Nephron (organoid): ENCODE measurements at regions not wholly inside any gene's neighbourhood (a gene's known extent, or its start where the extent isn't known, plus 50 kb on each side); places are given as distances from the start of the nearest gene placed in this dataset.

Source experiments
- H3K27ac Mint-ChIP-seq, 3 experiments: 2 replicates each; pipeline ENCODE4 v1.8.0; 2020; ENCODE audit warnings: mixed read lengths in 3 of 3, mild to moderate bottlenecking in 2 of 3, moderate library complexity in 1 of 3
- H3K27me3 Mint-ChIP-seq: 2 replicates; pipeline ENCODE4 v1.8.0; 2021; ENCODE audit warnings: low read depth, mild to moderate bottlenecking, moderate library complexity, mixed read lengths
- H3K36me3 Mint-ChIP-seq: 2 replicates; pipeline ENCODE4 v1.8.0; 2020; ENCODE audit warnings: low read depth, mixed read lengths
- H3K4me1 Mint-ChIP-seq: 2 replicates; pipeline ENCODE4 v1.8.0; 2020; ENCODE audit warnings: mixed read lengths
- H3K4me3 Mint-ChIP-seq, 3 experiments: 2 replicates each; pipeline ENCODE4 v1.8.0; 2020; ENCODE audit warnings: mild to moderate bottlenecking in 3 of 3, mixed read lengths in 3 of 3, moderate library complexity in 2 of 3
- H3K9me3 Mint-ChIP-seq: 2 replicates; pipeline ENCODE4 v1.8.0; 2020; ENCODE audit warnings: mixed read lengths
- TF ChIP-seq, protein P1 (sequence below), 3 experiments: fragments of 200-600 bp; sonication (generic); IDR thresholded peaks; one replicate each; pipeline ENCODE4 v1.5.0; 2021; ENCODE audit warnings: antibody characterized with exemption in 3 of 3; ENCODE audit not compliant: unreplicated experiment in 3 of 3

DNA sequence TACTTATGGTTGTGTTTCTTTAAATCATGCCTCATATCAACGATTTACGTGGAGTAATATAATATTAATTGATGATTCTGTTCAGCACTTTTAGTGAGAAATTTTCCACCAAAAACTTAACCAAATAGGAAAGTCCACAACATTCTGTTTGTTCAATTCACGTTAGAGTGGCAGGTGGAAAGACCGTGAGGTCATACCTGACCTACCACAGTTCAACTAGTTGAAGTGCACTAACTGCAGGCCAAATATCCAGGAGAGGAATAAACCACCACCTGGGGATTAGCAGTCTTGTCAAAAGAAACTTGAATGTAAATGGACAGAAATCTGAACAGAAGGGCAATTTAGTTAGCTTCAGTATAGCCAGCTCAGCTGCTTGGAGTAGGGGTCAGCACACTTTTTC, 577.7 kb downstream of the KIF4B start:
- peaks cover 3% of the 10 kb centered on the region for H3K27me3 Mint-ChIP-seq
- H3K9me3 Mint-ChIP-seq: no peaks in the 10 kb centered on the region
- TF ChIP-seq, protein P1, sequence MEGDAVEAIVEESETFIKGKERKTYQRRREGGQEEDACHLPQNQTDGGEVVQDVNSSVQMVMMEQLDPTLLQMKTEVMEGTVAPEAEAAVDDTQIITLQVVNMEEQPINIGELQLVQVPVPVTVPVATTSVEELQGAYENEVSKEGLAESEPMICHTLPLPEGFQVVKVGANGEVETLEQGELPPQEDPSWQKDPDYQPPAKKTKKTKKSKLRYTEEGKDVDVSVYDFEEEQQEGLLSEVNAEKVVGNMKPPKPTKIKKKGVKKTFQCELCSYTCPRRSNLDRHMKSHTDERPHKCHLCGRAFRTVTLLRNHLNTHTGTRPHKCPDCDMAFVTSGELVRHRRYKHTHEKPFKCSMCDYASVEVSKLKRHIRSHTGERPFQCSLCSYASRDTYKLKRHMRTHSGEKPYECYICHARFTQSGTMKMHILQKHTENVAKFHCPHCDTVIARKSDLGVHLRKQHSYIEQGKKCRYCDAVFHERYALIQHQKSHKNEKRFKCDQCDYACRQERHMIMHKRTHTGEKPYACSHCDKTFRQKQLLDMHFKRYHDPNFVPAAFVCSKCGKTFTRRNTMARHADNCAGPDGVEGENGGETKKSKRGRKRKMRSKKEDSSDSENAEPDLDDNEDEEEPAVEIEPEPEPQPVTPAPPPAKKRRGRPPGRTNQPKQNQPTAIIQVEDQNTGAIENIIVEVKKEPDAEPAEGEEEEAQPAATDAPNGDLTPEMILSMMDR (IDR thresholded peaks at IDR 0.05; ENCODE audit: unreplicated experiment in 3 of 3): no peak
- no peaks in the 10 kb centered on the region for H3K4me1 Mint-ChIP-seq
- no peak overlapping the region for H3K4me3 Mint-ChIP-seq
- no peaks in the 10 kb centered on the region for H3K36me3 Mint-ChIP-seq
- H3K27ac Mint-ChIP-seq: no peak overlapping the region

DNA sequence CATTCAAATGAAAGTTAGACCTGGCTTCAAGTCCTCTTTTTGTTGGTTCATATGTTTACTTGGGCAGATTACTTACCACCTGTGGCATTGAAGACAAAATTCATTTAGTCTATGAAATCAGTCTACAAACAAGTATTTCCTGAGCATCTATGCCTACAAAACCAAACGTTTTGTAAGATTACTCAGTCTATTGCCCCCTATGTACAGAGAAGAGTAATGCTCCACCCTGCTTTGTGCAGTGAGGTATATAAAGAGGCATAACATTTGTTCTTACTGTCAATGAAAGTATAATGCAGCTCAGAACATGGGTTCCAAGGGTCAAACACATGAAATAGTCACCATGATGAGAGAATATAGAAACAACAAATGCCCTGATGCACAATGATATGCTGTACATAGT, 580.7 kb downstream of the KIF4B start:
- Mint-ChIP-seq H3K4me1 (no peaks in the 10 kb centered on the region), H3K27me3 (peaks cover 3% of the 10 kb centered on the region), H3K27ac (no peak overlapping the region), H3K9me3 (no peaks in the 10 kb centered on the region), H3K36me3 (no peaks in the 10 kb centered on the region), H3K4me3 (no peak overlapping the region)
- TF ChIP-seq, protein P1 (IDR thresholded peaks at IDR 0.05; ENCODE audit: unreplicated experiment in 3 of 3): no peak

- TF ChIP-seq, protein P1 (IDR thresholded peaks at IDR 0.05; ENCODE audit: unreplicated experiment in 3 of 3): no peak
- H3K36me3 Mint-ChIP-seq: no peaks in the 10 kb centered on the region
- no peaks in the 10 kb centered on the region for H3K9me3 Mint-ChIP-seq
- H3K27ac Mint-ChIP-seq: no peak overlapping the region
- no peak overlapping the region for H3K4me3 Mint-ChIP-seq
- no peaks in the 10 kb centered on the region for H3K4me1 Mint-ChIP-seq
- peaks cover 3% of the 10 kb centered on the region for H3K27me3 Mint-ChIP-seq
Measured at GRCh38 chr5:155595791-155596190, 582.2 kb downstream of the KIF4B start.

- Mint-ChIP-seq H3K36me3 (no peaks in the 10 kb centered on the region), H3K4me1 (no peaks in the 10 kb centered on the region), H3K9me3 (no peaks in the 10 kb centered on the region), H3K4me3 (no peak overlapping the region), H3K27me3 (peaks cover 3% of the 10 kb centered on the region), H3K27ac (no peak overlapping the region)
- TF ChIP-seq, protein P1 (IDR thresholded peaks at IDR 0.05; ENCODE audit: unreplicated experiment in 3 of 3): no peak
Measured at GRCh38 chr5:155598552-155598951, 585.0 kb downstream of the KIF4B start.

DNA sequence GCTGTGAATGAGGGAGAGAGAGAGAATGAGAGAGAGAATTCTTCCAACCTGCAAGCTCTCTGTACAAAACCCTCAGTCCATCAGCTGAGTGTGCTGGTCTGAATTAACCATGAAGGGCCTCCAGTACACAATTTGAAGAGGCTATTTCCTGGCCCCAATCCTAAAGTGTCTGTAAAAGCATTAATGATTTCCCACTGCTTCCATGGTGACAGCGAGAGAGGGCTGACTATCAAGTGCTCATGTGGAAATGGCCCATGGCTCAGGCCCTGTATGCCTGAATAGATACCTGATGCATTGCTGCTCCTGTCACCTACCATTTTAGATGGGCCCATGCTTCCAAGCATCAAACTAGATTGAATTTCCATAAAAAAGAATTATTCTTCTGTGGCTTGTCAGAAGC, 592.4 kb downstream of the KIF4B start:
- Mint-ChIP-seq H3K27me3 (no peaks in the 10 kb centered on the region), H3K9me3 (no peaks in the 10 kb centered on the region), H3K4me3 (no peak overlapping the region), H3K36me3 (no peaks in the 10 kb centered on the region), H3K27ac (no peak overlapping the region), H3K4me1 (no peaks in the 10 kb centered on the region)
- TF ChIP-seq, protein P1 (IDR thresholded peaks at IDR 0.05; ENCODE audit: unreplicated experiment in 3 of 3): no peak

DNA sequence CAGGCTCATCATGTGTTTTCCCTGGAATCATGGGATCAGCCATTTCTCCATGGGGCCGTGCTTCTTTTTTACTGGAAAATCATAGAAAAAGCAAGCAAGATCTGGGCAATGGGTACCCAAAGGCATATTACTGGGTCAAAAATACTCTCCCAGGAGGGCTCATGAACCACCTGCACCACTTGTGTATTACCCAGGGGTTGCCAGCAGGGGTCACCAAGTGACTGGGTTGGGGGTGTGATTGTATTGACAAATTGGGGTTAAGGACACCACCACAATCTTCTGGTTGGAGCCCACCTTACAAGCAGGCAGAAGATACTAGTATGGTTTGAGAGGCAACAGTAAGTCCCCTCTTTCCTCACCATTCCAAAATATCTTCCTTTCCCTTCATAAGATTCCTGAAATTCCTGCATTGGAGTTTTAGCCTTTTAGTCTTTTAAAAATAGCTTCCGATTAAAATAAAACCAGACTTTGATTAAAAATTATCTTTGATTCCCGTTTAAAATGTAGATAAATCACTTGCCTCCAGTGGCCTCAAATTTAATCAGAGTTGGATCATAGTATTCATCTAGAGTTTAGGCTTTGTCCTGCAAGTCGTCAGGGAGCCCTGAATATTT, 603.3 kb downstream of the KIF4B start:
- Mint-ChIP-seq H3K9me3 (no peaks in the 10 kb centered on the region), H3K36me3 (no peaks in the 10 kb centered on the region), H3K27me3 (no peaks in the 10 kb centered on the region), H3K4me3 (no peak overlapping the region), H3K4me1 (no peaks in the 10 kb centered on the region), H3K27ac (no peak overlapping the region)
- TF ChIP-seq, protein P1 (IDR thresholded peaks at IDR 0.05; ENCODE audit: unreplicated experiment in 3 of 3): peak; percentile 41 to 70 (median 47)
